ENCODE measurements at regions not wholly inside any gene's neighbourhood (a gene's known extent, or its start where the extent isn't known, plus 50 kb on each side); places are given as distances from the start of the nearest gene placed in this dataset.

DNA sequence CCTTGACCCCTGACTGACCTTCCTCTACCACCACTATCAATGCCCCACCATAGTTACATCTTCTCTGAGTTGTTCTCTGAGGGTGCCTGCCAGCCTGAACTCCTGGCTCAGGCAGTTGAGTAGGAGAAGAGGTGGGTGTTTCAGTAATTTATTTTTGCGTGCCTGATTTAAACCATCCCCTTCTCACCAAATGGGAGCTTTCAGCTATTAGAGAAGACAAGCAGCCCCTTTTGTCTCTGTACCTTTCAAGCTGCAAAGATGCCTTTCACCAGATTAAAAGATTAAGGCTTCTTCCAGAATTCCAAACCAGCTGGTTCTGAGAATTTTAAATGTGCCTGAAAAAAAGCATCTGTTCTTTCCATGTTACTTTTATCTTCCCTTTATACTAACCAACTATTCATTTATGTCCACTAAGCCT lies 223.8 kb downstream of the FAM76B start (continued):
- TF ChIP-seq CREB1 (IDR thresholded peaks at IDR 0.05) (no peak), RNF2 (IDR thresholded peaks at IDR 0.05; ENCODE audit: borderline replicate concordance, low read depth, low read length, missing control alignments, poor library complexity, severe bottlenecking) (no peak), TAF1 (IDR thresholded peaks at IDR 0.05; ENCODE audit: low read depth, low read length) (no peak)
